ENCODE measurements at regions not wholly inside any gene's neighbourhood (a gene's known extent, or its start where the extent isn't known, plus 50 kb on each side); places are given as distances from the start of the nearest gene placed in this dataset.

GRCh38 chr2:238790126-238790832, 57.6 kb upstream of the TWIST2 start:
- no peak for DNase-seq (ENCODE audit: low read depth)

DNA sequence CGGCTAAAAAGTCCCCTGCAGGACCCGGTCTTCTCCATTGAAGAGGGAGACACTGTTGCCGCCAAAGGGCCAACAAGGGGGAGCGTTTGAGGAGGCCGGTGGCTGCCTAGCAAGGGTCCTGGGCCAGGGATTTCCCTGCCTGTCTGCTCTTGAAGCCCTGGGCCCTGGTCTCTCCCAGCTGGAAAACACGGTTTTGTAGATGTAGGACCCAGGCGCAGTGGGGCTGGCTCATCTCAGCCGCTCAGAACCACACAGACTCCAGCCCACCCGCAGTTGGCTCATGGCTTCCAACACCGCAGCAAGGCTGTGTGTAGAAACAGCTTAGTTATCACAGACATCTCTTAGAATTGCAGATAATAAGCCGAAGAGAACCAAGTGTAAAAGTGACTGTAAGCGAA, 57.1 kb upstream of the TWIST2 start:
- no peak for DNase-seq (ENCODE audit: low read depth)

GRCh38 chr2:238791354-238791753, 56.5 kb upstream of the TWIST2 start:
- DNase-seq (ENCODE audit: low read depth): no peak

DNA sequence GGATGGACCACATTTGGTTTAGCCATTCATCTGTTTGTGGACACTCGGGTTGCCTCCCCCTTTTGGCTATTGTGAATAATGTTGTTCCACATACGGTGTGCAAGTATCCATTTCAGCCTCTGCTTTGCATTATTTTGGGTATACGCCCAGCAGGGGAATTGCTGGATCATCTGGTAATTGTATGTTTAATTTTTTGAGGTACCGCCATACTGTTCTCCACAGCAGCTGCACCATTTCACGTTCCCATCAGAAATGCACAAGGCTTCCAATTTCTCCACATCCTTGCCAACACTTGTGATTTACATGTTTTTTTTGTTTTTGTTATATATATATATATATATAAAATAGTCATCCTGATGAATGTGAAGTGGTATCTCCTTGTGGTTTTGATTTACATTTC, 54.6 kb upstream of the TWIST2 start:
- no peak for DNase-seq (ENCODE audit: low read depth)

DNA sequence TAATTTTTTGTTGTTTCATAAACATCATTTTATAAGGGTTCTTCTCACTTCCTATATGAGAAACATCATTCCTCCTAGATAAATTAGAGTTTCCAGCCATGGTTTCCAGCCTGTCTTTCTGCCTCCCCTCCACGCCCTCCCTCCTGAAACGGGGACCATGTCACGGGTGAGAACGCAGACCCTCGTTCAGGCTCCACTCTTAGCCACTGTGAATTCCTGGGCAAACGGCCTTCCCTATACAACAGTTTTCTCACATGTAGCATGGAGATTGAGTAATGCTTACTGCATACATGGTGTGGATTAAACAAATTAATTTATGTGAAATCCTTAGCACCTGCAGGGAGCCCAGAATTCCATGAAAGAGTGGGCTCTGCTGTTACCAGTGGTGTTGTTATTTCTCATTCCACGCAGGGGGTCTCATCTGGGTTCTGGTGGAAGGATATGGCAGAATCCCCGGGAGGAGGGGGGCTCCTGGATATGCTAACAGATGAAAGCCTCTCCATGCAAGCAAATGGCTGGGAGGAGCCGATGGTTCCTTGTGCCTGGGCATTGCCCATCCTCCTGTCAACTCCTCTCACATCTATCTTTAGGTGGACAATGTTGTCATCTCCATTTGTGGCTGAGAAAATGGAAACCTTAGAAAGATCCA, 54.0 kb upstream of the TWIST2 start:
- DNase-seq (ENCODE audit: low read depth): no peak

DNA sequence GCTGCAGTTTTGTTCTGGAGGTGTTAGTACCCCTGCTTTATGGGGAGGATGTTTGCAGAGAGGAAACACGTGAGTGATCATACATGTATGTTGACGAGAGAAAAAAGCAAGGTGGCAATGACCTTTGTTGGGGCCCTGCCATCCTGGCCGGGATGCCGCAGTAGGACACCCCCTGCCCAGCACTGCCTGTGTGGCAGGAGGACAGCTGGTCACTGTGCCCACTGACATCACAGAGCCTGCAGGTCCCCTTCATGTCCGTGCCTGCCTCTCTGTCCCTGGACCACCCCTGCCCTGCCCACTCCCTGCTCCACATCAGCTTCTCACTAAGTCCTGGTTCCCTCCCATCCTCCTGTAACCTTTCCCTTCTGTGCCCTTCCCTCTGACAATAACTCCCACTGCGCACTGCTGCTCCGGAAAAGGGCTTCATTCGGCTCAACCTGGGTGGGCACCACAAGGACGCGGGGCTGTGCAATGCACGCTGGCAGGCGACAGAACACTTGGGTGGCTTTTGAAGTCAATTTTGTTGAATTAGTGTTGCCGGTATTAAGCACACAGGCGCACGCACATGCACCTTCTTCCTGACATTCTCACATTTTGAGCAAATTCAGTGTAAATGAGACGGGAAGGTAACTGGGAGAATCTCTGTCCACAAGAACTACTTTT, 51.5 kb upstream of the TWIST2 start:
- DNase-seq (ENCODE audit: low read depth): no peak

GRCh38 chr2:238797537-238797936, 50.3 kb upstream of the TWIST2 start:
- no peak for DNase-seq (ENCODE audit: low read depth)
